Hepatocyte (in vitro differentiated cells): ENCODE measurements at regions not wholly inside any gene's neighbourhood (a gene's known extent, or its start where the extent isn't known, plus 50 kb on each side); places are given as distances from the start of the nearest gene placed in this dataset.

Experiments
- DNase-seq: peaks from one replicate; pipeline ENCODE4 v3.0.0-alpha.2; 2016; ENCODE audit warnings: low spot score
- H2AFZ ChIP-seq: fragments of 200-600 bp; sonication (generic); 2 replicates; pipeline ENCODE4 v1.6.0; 2016; ENCODE audit warnings: antibody characterized with exemption, mild to moderate bottlenecking
- H3K27ac ChIP-seq: fragments of 200-600 bp; sonication (generic); 2 replicates; pipeline ENCODE4 v1.5.1; 2016; ENCODE audit warnings: mild to moderate bottlenecking
- H3K27me3 ChIP-seq: fragments of 200-600 bp; sonication (generic); 2 replicates; pipeline ENCODE4 v1.6.1; 2016
- H3K36me3 ChIP-seq: fragments of 200-600 bp; sonication (generic); replicated peaks from 2 replicates; pipeline ENCODE4 v1.5.1; 2016; ENCODE audit warnings: low read depth; ENCODE audit not compliant: insufficient read depth
- H3K4me1 ChIP-seq: fragments of 200-600 bp; sonication (generic); 2 replicates; pipeline ENCODE4 v1.5.1; 2016; ENCODE audit warnings: mild to moderate bottlenecking, moderate library complexity; ENCODE audit not compliant: insufficient read depth
- H3K4me2 ChIP-seq: fragments of 200-600 bp; sonication (generic); 2 replicates; pipeline ENCODE4 v1.6.0; 2016
- H3K4me3 ChIP-seq: fragments of 200-600 bp; sonication (generic); 2 replicates; pipeline ENCODE4 v1.5.1; 2016; ENCODE audit warnings: mild to moderate bottlenecking
- H3K79me2 ChIP-seq: fragments of 200-600 bp; sonication (generic); 2 replicates; pipeline ENCODE4 v1.6.0; 2017; ENCODE audit warnings: mild to moderate bottlenecking
- H3K9me2 ChIP-seq: fragments of 200-600 bp; sonication (generic); replicated peaks from 2 replicates; pipeline ENCODE4 v1.6.0; 2017; ENCODE audit warnings: mild to moderate bottlenecking; ENCODE audit not compliant: insufficient read depth
- H3K9me3 ChIP-seq: fragments of 200-600 bp; sonication (generic); 2 replicates; pipeline ENCODE4 v1.5.1; 2016; ENCODE audit warnings: low read depth, mild to moderate bottlenecking
- H4K20me1 ChIP-seq: fragments of 200-600 bp; sonication (generic); 2 replicates; pipeline ENCODE4 v1.6.0; 2016; ENCODE audit warnings: mild to moderate bottlenecking; ENCODE audit not compliant: insufficient read depth, poor library complexity, severe bottlenecking
- EZH2 ChIP-seq: fragments of 200-600 bp; sonication (generic); IDR thresholded peaks from 2 replicates; pipeline ENCODE4 v1.6.1; 2016; ENCODE audit warnings: antibody characterized with exemption, mild to moderate bottlenecking, borderline replicate concordance
- EZH2phosphoT487 ChIP-seq: fragments of 200-600 bp; sonication (generic); IDR thresholded peaks from one replicate; pipeline ENCODE4 v1.6.1; 2018; ENCODE audit warnings: antibody characterized with exemption, mild to moderate bottlenecking, low read depth, moderate library complexity; ENCODE audit not compliant: unreplicated experiment, severe bottlenecking
- WGBS: methylation state at CpG from one replicate; pipeline ENCODE4 v1.1.6; 2016; ENCODE audit warnings: low lambda C conversion rate; ENCODE audit errors: missing lambda C conversion rate; 5-methylcytosine and 5-hydroxymethylcytosine counted together
- TF ChIP-seq, protein P1 (sequence below): fragments of 200-600 bp; sonication (generic); IDR thresholded peaks from 2 replicates; pipeline ENCODE4 v1.5.1; 2016; ENCODE audit warnings: antibody characterized with exemption, mild to moderate bottlenecking; ENCODE audit not compliant: poor library complexity

DNA sequence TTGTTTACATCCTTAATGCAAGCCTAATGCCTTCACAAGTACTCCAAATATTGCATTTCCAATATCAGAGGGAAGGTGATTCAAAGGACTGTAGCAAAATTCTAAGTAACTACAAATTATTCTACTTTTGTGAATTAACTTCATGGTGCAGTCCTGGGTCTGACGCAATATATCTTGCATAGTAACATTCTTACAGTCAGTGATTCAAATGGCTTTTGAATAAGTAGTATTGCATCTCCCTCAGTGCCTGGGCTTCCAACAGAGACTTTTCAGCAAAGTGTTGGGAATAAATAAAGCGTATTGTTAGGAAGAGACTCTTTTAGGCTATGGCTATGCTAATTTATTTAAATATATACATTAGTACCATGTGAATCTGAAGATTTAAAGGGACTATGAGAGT lies 564.7 kb upstream of the COBL start:
- Histone ChIP-seq H3K36me3 (no peaks in the 10 kb centered on the region), H3K9me3 (no peaks in the 10 kb centered on the region), H3K9me2 (no peaks in the 10 kb centered on the region), H2AFZ (no peak overlapping the region), H3K4me1 (no peaks in the 10 kb centered on the region), H3K27ac (no peak overlapping the region), H4K20me1 (no peaks in the 10 kb centered on the region), H3K27me3 (no peaks in the 10 kb centered on the region), H3K4me3 (no peak overlapping the region), H3K4me2 (no peak overlapping the region), H3K79me2 (no peaks in the 10 kb centered on the region)
- WGBS: 68% methylated on average over 2 of the region's 2 CpGs
- no peak for TF ChIP-seq EZH2
- TF ChIP-seq EZH2phosphoT487: no peak
- DNase-seq: no peak

GRCh38 chr7:51878865-51879264 lies 562.3 kb upstream of the COBL start:
- Histone ChIP-seq H3K9me2 (no peaks in the 10 kb centered on the region), H2AFZ (no peak overlapping the region), H3K4me2 (no peak overlapping the region), H3K27ac (no peak overlapping the region), H3K4me3 (no peak overlapping the region), H3K79me2 (no peaks in the 10 kb centered on the region), H3K9me3 (no peaks in the 10 kb centered on the region), H3K4me1 (no peaks in the 10 kb centered on the region), H3K27me3 (no peaks in the 10 kb centered on the region), H3K36me3 (no peaks in the 10 kb centered on the region), H4K20me1 (no peaks in the 10 kb centered on the region)
- TF ChIP-seq EZH2phosphoT487 (no peak), EZH2 (no peak)
- TF ChIP-seq, protein P1, sequence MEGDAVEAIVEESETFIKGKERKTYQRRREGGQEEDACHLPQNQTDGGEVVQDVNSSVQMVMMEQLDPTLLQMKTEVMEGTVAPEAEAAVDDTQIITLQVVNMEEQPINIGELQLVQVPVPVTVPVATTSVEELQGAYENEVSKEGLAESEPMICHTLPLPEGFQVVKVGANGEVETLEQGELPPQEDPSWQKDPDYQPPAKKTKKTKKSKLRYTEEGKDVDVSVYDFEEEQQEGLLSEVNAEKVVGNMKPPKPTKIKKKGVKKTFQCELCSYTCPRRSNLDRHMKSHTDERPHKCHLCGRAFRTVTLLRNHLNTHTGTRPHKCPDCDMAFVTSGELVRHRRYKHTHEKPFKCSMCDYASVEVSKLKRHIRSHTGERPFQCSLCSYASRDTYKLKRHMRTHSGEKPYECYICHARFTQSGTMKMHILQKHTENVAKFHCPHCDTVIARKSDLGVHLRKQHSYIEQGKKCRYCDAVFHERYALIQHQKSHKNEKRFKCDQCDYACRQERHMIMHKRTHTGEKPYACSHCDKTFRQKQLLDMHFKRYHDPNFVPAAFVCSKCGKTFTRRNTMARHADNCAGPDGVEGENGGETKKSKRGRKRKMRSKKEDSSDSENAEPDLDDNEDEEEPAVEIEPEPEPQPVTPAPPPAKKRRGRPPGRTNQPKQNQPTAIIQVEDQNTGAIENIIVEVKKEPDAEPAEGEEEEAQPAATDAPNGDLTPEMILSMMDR: no peak
- no peak for DNase-seq
- 80% methylated on average over 1 of the region's 1 CpG for WGBS

DNA sequence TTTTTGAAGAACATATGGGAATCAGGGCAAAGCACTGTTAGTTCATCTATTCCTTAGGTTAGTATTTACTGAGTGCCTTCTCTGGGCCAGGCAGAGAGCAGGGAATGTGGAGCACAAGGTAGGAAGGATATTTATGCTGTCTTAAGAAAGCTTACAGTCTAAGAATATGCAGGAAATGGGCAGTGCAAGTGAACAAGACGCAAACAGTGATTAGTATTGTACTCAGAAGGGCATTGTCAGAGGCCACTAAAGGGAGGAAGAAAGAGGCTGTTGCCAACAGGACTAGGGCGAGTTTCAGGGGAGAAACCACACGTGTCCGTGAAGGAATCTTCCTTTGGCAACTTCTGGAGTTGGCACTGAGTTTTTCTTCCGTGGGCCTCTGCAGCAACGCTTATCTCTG lies 552.8 kb upstream of the COBL start:
- H3K27me3 ChIP-seq: no peaks in the 10 kb centered on the region
- H2AFZ ChIP-seq: no peak overlapping the region
- H4K20me1 ChIP-seq: no peaks in the 10 kb centered on the region
- no peak overlapping the region for H3K4me3 ChIP-seq
- H3K27ac ChIP-seq: no peak overlapping the region
- H3K9me3 ChIP-seq: no peaks in the 10 kb centered on the region
- no peaks in the 10 kb centered on the region for H3K79me2 ChIP-seq
- H3K36me3 ChIP-seq: no peaks in the 10 kb centered on the region
- H3K4me1 ChIP-seq: no peaks in the 10 kb centered on the region
- TF ChIP-seq EZH2phosphoT487 (no peak), EZH2 (no peak)
- TF ChIP-seq, protein P1: no peak
- 77% methylated on average over 6 of the region's 6 CpGs for WGBS
- no peak overlapping the region for H3K4me2 ChIP-seq
- no peak for DNase-seq
- no peaks in the 10 kb centered on the region for H3K9me2 ChIP-seq

DNA sequence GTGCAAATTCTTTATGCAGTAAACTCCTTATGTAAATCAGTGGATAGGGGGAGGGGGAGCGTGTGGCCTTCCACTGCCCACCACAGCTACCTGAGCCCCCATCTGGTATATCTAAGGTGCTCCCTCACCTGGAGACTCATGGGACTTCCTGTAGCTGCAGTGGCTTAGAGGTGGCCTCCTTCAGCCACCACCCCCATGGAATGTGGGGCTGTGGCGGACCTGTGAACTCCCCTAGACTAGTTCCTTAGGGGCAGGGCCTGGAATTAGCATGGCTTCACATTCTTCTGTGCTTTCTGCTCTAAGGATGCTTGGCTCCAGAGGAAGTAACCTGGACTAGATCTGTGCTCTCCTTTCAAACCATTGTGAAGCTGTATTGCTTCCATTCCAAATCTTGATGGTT lies 550.5 kb upstream of the COBL start:
- H3K36me3 ChIP-seq: no peaks in the 10 kb centered on the region
- H2AFZ ChIP-seq: no peak overlapping the region
- no peak for TF ChIP-seq EZH2phosphoT487
- TF ChIP-seq, protein P1: no peak
- no peak for TF ChIP-seq EZH2
- no peak overlapping the region for H3K27ac ChIP-seq
- H3K4me2 ChIP-seq: no peak overlapping the region
- no peaks in the 10 kb centered on the region for H3K79me2 ChIP-seq
- no peaks in the 10 kb centered on the region for H3K9me2 ChIP-seq
- WGBS: 82% methylated on average over 2 of the region's 2 CpGs
- H3K4me1 ChIP-seq: no peaks in the 10 kb centered on the region
- no peaks in the 10 kb centered on the region for H4K20me1 ChIP-seq
- no peaks in the 10 kb centered on the region for H3K9me3 ChIP-seq
- DNase-seq: no peak
- H3K4me3 ChIP-seq: no peak overlapping the region
- no peaks in the 10 kb centered on the region for H3K27me3 ChIP-seq
